Esophagus muscularis mucosa (tissue), 3 donors: ENCODE measurements at regions not wholly inside any gene's neighbourhood (a gene's known extent, or its start where the extent isn't known, plus 50 kb on each side); places are given as distances from the start of the nearest gene placed in this dataset.

Source experiments
- CTCF ChIP-seq, 3 experiments: fragments of 200-600 bp in 2 of 3; fragments of 450-650 bp in 1 of 3; sonication (generic) in 2 of 3; IDR thresholded peaks; one replicate each; pipeline ENCODE4 v1.5.1; 2017 to 2019; ENCODE audit warnings: antibody characterized with exemption in 3 of 3, mild to moderate bottlenecking in 2 of 3, moderate library complexity in 1 of 3
- EP300 ChIP-seq: sonication (generic); formaldehyde crosslinking; IDR thresholded peaks from one replicate; pipeline ENCODE4 v1.6.1; 2017; ENCODE audit warnings: antibody characterized with exemption

GRCh38 chr10:8393531-8393930 is 339.0 kb downstream of the GATA3 start:
- no peak for TF ChIP-seq CTCF (IDR thresholded peaks at IDR 0.05)
- TF ChIP-seq EP300: no peak
